ENCODE measurements at regions not wholly inside any gene's neighbourhood (a gene's known extent, or its start where the extent isn't known, plus 50 kb on each side); places are given as distances from the start of the nearest gene placed in this dataset.

DNA sequence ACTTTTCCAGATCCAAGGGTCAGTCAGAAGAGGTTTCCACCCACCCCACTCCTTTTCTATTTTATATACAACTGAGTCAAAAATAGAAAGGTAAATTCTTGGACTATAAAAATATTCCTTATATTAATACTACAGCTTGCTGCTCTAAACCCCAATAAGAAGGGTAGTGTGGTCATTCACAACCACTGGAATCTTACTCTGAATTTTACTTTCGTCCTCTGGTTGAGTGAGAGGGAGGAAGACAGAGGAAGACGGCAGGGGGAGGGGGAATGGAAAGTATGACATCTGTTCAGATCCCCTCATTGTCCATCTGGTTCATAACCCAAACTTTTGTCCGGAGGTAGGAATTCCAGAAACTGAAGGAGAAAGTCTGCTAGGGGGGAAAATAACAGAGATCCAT lies 67.2 kb downstream of the MAF start:
- no peak overlapping the region for H3K4me3 ChIP-seq (ENCODE audit: low read length)
- DNase-seq (ENCODE audit: low read depth): no peak
- TF ChIP-seq, protein P1, sequence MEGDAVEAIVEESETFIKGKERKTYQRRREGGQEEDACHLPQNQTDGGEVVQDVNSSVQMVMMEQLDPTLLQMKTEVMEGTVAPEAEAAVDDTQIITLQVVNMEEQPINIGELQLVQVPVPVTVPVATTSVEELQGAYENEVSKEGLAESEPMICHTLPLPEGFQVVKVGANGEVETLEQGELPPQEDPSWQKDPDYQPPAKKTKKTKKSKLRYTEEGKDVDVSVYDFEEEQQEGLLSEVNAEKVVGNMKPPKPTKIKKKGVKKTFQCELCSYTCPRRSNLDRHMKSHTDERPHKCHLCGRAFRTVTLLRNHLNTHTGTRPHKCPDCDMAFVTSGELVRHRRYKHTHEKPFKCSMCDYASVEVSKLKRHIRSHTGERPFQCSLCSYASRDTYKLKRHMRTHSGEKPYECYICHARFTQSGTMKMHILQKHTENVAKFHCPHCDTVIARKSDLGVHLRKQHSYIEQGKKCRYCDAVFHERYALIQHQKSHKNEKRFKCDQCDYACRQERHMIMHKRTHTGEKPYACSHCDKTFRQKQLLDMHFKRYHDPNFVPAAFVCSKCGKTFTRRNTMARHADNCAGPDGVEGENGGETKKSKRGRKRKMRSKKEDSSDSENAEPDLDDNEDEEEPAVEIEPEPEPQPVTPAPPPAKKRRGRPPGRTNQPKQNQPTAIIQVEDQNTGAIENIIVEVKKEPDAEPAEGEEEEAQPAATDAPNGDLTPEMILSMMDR (conservative IDR thresholded peaks at IDR 0.05; ENCODE audit: low read depth, low read length): no peak

DNA sequence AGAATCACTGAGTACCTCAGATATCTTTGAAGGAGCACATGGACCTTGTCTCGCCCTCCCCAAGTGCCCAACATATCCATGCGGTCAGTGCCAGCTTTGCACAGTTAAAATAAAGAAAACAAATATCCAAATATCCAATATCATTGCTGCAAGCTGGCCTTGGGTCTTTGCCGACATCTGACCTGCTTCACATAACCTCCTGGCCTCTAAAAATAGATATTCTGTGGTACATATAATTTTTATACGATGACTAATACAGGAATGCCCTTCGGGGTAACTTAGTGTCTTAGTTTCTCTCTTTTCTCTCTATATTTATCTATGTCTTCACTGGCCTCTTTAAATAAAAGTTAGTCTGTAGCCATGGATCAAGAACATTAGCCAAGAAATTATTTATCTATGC lies 67.8 kb downstream of the MAF start:
- TF ChIP-seq, protein P1 (conservative IDR thresholded peaks at IDR 0.05; ENCODE audit: low read depth, low read length): no peak
- no peak overlapping the region for H3K4me3 ChIP-seq (ENCODE audit: low read length)
- DNase-seq (ENCODE audit: low read depth): no peak

- H3K4me3 ChIP-seq (ENCODE audit: low read length): no peak overlapping the region
- no peak for DNase-seq (ENCODE audit: low read depth)
These were observed 68.3 kb downstream of the MAF start for GRCh38 chr16:79532273-79532672.

GRCh38 chr16:79528338-79528737 lies 72.2 kb downstream of the MAF start:
- no peak overlapping the region for H3K4me3 ChIP-seq (ENCODE audit: low read length)
- TF ChIP-seq, protein P1 (conservative IDR thresholded peaks at IDR 0.05; ENCODE audit: low read depth, low read length): no peak
- DNase-seq (ENCODE audit: low read depth): no peak

More at GRCh38 chr16:79532273-79532672, 68.3 kb downstream of the MAF start:
- TF ChIP-seq, protein P1 (conservative IDR thresholded peaks at IDR 0.05; ENCODE audit: low read depth, low read length): no peak

DNA sequence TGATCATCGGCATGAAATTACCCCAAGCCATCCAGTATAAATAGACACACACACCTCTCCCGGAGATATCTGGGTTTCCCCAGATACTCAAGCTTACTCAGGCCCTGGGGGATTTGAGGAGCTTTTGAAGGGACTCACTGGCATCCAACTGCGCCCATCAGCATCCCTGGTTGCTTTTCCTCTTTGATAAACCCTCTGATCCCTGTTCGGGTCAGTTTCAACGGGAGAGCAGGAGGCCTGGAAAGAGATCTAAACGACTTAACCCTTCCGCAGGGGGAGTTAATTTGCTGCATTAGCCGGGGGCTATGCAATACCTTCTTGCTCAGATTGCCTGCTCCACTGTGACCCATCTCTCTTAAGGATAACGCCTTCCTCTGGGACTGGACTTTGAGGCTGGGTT lies 76.6 kb downstream of the MAF start:
- no peak overlapping the region for H3K4me3 ChIP-seq (ENCODE audit: low read length)
- DNase-seq (ENCODE audit: low read depth): no peak
- TF ChIP-seq, protein P1 (conservative IDR thresholded peaks at IDR 0.05; ENCODE audit: low read depth, low read length): no peak

GRCh38 chr16:79519448-79519847 lies 81.1 kb downstream of the MAF start:
- no peak for DNase-seq (ENCODE audit: low read depth)
- TF ChIP-seq, protein P1 (conservative IDR thresholded peaks at IDR 0.05; ENCODE audit: low read depth, low read length): no peak
- no peak overlapping the region for H3K4me3 ChIP-seq (ENCODE audit: low read length)

GRCh38 chr16:79517156-79517555 lies 83.4 kb downstream of the MAF start:
- DNase-seq (ENCODE audit: low read depth): no peak
- H3K4me3 ChIP-seq (ENCODE audit: low read length): no peak overlapping the region
- TF ChIP-seq, protein P1 (conservative IDR thresholded peaks at IDR 0.05; ENCODE audit: low read depth, low read length): no peak

Measured in retinal pigment epithelial cell (primary cell).